B cell (primary cell): ENCODE measurements at regions not wholly inside any gene's neighbourhood (a gene's known extent, or its start where the extent isn't known, plus 50 kb on each side); places are given as distances from the start of the nearest gene placed in this dataset.

Source experiments
- ATAC-seq: fragments of 200-7000 bp; cut with Tn5 transposase; one replicate; pipeline ENCODE4 v1.10.0; 2021; ENCODE audit warnings: low read depth, mild to moderate bottlenecking, moderate number of reproducible peaks, moderate library complexity
- CTCF ChIA-PET: fragments of 350-600 bp; sonication (Branson Sonifier 250); formaldehyde crosslinking; loops from one replicate; lab custom pipeline; 2021; ENCODE audit warnings: antibody characterized with exemption, inconsistent platforms; lab: Charles Lee
- POLR2A ChIA-PET: fragments of 350-600 bp; sonication (Branson Sonifier 250); formaldehyde crosslinking; loops from one replicate; lab custom pipeline; 2021; ENCODE audit warnings: antibody characterized with exemption; lab: Charles Lee
- DNase-seq: peaks from one replicate; pipeline ENCODE4 v3.0.0; 2013
- H2AFZ ChIP-seq: 2 replicates; pipeline ENCODE4 v1.6.1; 2012; ENCODE audit warnings: mild to moderate bottlenecking, low read depth, low read length; ENCODE audit not compliant: insufficient read depth, poor library complexity, severe bottlenecking
- H3K27ac ChIP-seq, 2 donors: 1 replicate in 1 of 2; 2 replicates in 1 of 2; pipeline ENCODE4 v1.5.1; 2012 to 2013; ENCODE audit warnings: low read length in 2 of 2, mild to moderate bottlenecking in 2 of 2, moderate library complexity in 1 of 2
- H3K27me3 ChIP-seq, 4 experiments: fragments of 200-600 bp in 1 of 4; sonication (generic) in 1 of 4; replicated peaks in 1 of 4; 1 replicate in 2 of 4; 2 replicates in 2 of 4; pipeline versions ENCODE4 v1.6.1 to v1.7.0; 2013 to 2016; ENCODE audit warnings: low read length in 3 of 4, mild to moderate bottlenecking in 2 of 4, mixed read lengths in 1 of 4, moderate library complexity in 1 of 4; ENCODE audit not compliant: insufficient read depth in 4 of 4, control insufficient read depth in 3 of 4; ENCODE audit errors: control extremely low read depth in 1 of 4
- H3K36me3 ChIP-seq, 2 experiments: replicated peaks in 1 of 2; 1 replicate in 1 of 2; 2 replicates in 1 of 2; pipeline versions ENCODE4 v1.6.1 to v1.7.1; 2013; ENCODE audit warnings: low read length in 1 of 2; ENCODE audit not compliant: insufficient read depth in 2 of 2, control insufficient read depth in 1 of 2; ENCODE audit errors: control extremely low read depth in 1 of 2, extremely low read depth in 1 of 2
- H3K4me1 ChIP-seq, 2 donors: fragments of 200-600 bp in 1 of 2; sonication (generic) in 1 of 2; 1 replicate in 1 of 2; 2 replicates in 1 of 2; pipeline versions ENCODE4 v1.5.1 to v1.6.1; 2013 to 2017; ENCODE audit warnings: low read length in 2 of 2; ENCODE audit not compliant: control insufficient read depth in 2 of 2, insufficient read depth in 2 of 2
- H3K4me2 ChIP-seq: replicated peaks from 2 replicates; pipeline ENCODE3; 2012; ENCODE audit warnings: mild to moderate bottlenecking, low read depth, low read length; ENCODE audit not compliant: poor library complexity, severe bottlenecking
- H3K4me3 ChIP-seq, 5 experiments: fragments of 200-600 bp in 1 of 5; sonication (generic) in 1 of 5; 1 replicate in 3 of 5; 2 replicates in 2 of 5; pipeline versions ENCODE4 v1.5.1 to v1.7.0; 2011 to 2016; ENCODE audit warnings: low read length in 4 of 5, mild to moderate bottlenecking in 4 of 5, low read depth in 2 of 5, control low read depth in 1 of 5, moderate library complexity in 1 of 5; ENCODE audit not compliant: insufficient read depth in 1 of 5; ENCODE audit errors: control extremely low read depth in 1 of 5, extremely low read depth in 1 of 5
- H3K79me2 ChIP-seq: fragments of 200-600 bp; sonication (generic); one replicate; pipeline ENCODE4 v1.6.0; 2016; ENCODE audit warnings: low read length; ENCODE audit not compliant: control insufficient read depth, insufficient read depth
- H3K9ac ChIP-seq: fragments of 200-600 bp; sonication (generic); 2 replicates; pipeline ENCODE4 v1.6.1; 2017; ENCODE audit warnings: mild to moderate bottlenecking, low read length, moderate library complexity
- H3K9me3 ChIP-seq, 3 donors: one replicate each; pipeline versions ENCODE4 v1.6.1 to v1.7.1; 2013; ENCODE audit warnings: low read length in 2 of 3; ENCODE audit not compliant: control insufficient read depth in 2 of 3, insufficient read depth in 1 of 3; ENCODE audit errors: control extremely low read depth in 1 of 3
- H4K20me1 ChIP-seq: 2 replicates; pipeline ENCODE4 v1.6.0; 2012; ENCODE audit warnings: mild to moderate bottlenecking, low read length; ENCODE audit not compliant: insufficient read depth, control insufficient read depth, poor library complexity, severe bottlenecking
- H3K27ac Mint-ChIP-seq: one replicate; pipeline ENCODE4 v1.8.0; 2021; ENCODE audit warnings: mixed read lengths
- H3K27me3 Mint-ChIP-seq: one replicate; pipeline ENCODE4 v1.8.0; 2021; ENCODE audit warnings: mixed read lengths
- H3K4me1 Mint-ChIP-seq: one replicate; pipeline ENCODE4 v1.8.0; 2021; ENCODE audit warnings: mixed read lengths
- H3K4me3 Mint-ChIP-seq: one replicate; pipeline ENCODE4 v1.8.0; 2021; ENCODE audit warnings: mixed read lengths
- H3K9me3 Mint-ChIP-seq: one replicate; pipeline ENCODE4 v1.8.0; 2022; ENCODE audit warnings: mixed read lengths; ENCODE audit not compliant: insufficient read depth
- CTCF ChIP-seq: fragments of 200-600 bp; IDR thresholded peaks from one replicate; pipeline ENCODE4 v1.8.0; 2022; ENCODE audit warnings: antibody characterized with exemption, mild to moderate bottlenecking
- EZH2 ChIP-seq: IDR thresholded peaks from 2 replicates; pipeline ENCODE4 v1.6.1; 2012; ENCODE audit warnings: borderline replicate concordance, low read depth, mild to moderate bottlenecking, moderate library complexity, low read length; ENCODE audit not compliant: insufficient read depth, poor library complexity, severe bottlenecking
- WGBS: methylation state at CpG from one replicate; pipeline ENCODE4 v1.1.5; 2013; ENCODE audit warnings: missing lambda C conversion rate; ENCODE audit not compliant: insufficient coverage; 5-methylcytosine and 5-hydroxymethylcytosine counted together
- intact Hi-C: fragments of 100-400 bp; cut with micrococcal nuclease; formaldehyde crosslinking; loops from one replicate; pipeline ENCODE4 v1.10.0; 2022

- POLR2A ChIA-PET, result no interaction called here
- Histone ChIP-seq H3K4me2 (no peak overlapping the region), H3K79me2 (no peaks in the 10 kb centered on the region), H3K9ac (no peak overlapping the region), H3K27me3 (no peaks in the 10 kb centered on the region), H3K9me3 (peaks cover 0 to 18% (median 0%) of the 10 kb centered on the region in 3 donors), H3K4me3 (no peak overlapping the region), H3K36me3 (no peaks in the 10 kb centered on the region), H3K27ac (no peak overlapping the region), H2AFZ (no peak overlapping the region), H3K4me1 (no peaks in the 10 kb centered on the region), H4K20me1 (no peaks in the 10 kb centered on the region)
- H3K4me3 Mint-ChIP-seq, result no peak overlapping the region
- H3K27me3 Mint-ChIP-seq, result no peaks in the 10 kb centered on the region
- CTCF ChIA-PET, result no interaction called here
- no peak for DNase-seq
- no peaks in the 10 kb centered on the region for H3K4me1 Mint-ChIP-seq
- no peak overlapping the region for H3K27ac Mint-ChIP-seq
- intact Hi-C loops, result no loop called here
- no peak for TF ChIP-seq EZH2
- TF ChIP-seq CTCF, result no peak
- no peak for ATAC-seq
- 92% methylated on average over 11 of the region's 12 CpGs for WGBS
- H3K9me3 Mint-ChIP-seq, result no peaks in the 10 kb centered on the region
These were observed 52.9 kb upstream of the DIO3 start for GRCh38 chr14:101508196-101508947.

GRCh38 chr14:101508948-101509729, 52.2 kb upstream of the DIO3 start:
- Histone ChIP-seq H3K79me2 (no peaks in the 10 kb centered on the region), H3K9me3 (peaks cover 0 to 11% (median 0%) of the 10 kb centered on the region in 3 donors), H3K4me2 (no peak overlapping the region), H3K4me1 (no peaks in the 10 kb centered on the region), H2AFZ (no peak overlapping the region), H3K27ac (no peak overlapping the region), H3K27me3 (no peaks in the 10 kb centered on the region), H4K20me1 (no peaks in the 10 kb centered on the region), H3K36me3 (no peaks in the 10 kb centered on the region), H3K4me3 (no peak overlapping the region), H3K9ac (no peak overlapping the region)
- CTCF ChIA-PET, result no interaction called here
- WGBS, result 88% methylated on average over 17 of the region's 18 CpGs
- POLR2A ChIA-PET, result no interaction called here
- ATAC-seq (no peak), DNase-seq (no peak)
- Mint-ChIP-seq H3K4me3 (no peak overlapping the region), H3K27ac (no peak overlapping the region), H3K4me1 (no peaks in the 10 kb centered on the region), H3K9me3 (no peaks in the 10 kb centered on the region), H3K27me3 (no peaks in the 10 kb centered on the region)
- intact Hi-C loops, result no loop called here
- no peak for TF ChIP-seq CTCF
- no peak for TF ChIP-seq EZH2
